ENCODE measurements at regions not wholly inside any gene's neighbourhood (a gene's known extent, or its start where the extent isn't known, plus 50 kb on each side); places are given as distances from the start of the nearest gene placed in this dataset.

DNA sequence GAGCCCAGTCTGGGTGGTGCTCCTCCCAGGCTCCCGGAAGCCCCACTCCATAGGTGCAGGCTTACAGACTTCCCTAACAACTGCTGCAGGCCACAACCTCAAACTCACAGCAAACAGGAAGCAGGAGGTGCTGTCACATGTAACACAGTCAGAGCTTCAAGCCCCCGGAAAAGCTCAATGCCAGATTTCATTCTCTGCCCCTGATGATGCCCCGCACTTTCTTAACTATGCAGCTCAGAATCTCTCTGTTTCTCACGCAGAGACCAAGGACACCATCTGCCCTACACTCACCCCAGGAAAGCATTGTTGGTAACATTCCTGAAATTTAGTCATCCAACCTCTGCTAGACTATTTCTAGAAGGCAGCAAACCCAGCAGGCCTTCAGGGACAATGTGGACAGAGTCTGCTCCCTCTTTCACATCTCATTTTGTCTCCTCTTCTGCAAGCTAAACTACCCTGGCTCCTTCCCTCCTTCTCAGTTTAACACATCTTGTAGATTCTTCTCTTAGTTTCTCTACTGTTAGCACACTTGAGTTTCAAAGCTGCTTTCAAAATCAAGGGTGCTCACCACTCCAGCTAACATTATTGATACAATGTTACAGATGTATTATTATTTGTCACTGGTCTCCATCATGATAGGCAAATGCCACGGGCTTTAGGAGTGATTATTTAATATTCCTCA lies 162.5 kb downstream of the KCTD12 start:
- Histone ChIP-seq H3K4me2 (ENCODE audit: insufficient read depth, low read length) (peak overlapping the region; percentile 15), H4K20me1 (replicated peaks; ENCODE audit: control insufficient read depth, extremely low read depth, insufficient read depth, low read length) (no peaks in the 10 kb centered on the region), H3K9me1 (replicated peaks; ENCODE audit: control insufficient read depth, extremely low read depth, insufficient read depth, low read length) (no peaks in the 10 kb centered on the region), H3K9ac (replicated peaks; ENCODE audit: extremely low read depth, insufficient read depth, low read length) (peak overlapping the region; percentile 49), H3K79me2 (ENCODE audit: control insufficient read depth, insufficient read depth, low read length) (no peaks in the 10 kb centered on the region), H3K36me3 (ENCODE audit: control insufficient read depth in 2 of 2, extremely low read depth in 1 of 2, insufficient read depth in 2 of 2, low read length in 2 of 2) (no peaks in the 10 kb centered on the region), H3K27me3 (ENCODE audit: control insufficient read depth in 2 of 2, insufficient read depth in 2 of 2, low read length in 2 of 2) (no peaks in the 10 kb centered on the region), H3K9me3 (replicated peaks; ENCODE audit: control insufficient read depth, insufficient read depth, low read length) (no peaks in the 10 kb centered on the region), H2AFZ (ENCODE audit: low read depth, low read length) (no peak overlapping the region), H3K4me3 (replicated peaks in 1 of 3; ENCODE audit: insufficient read depth in 1 of 3, low read depth in 1 of 3, low read length in 3 of 3) (no peak overlapping the region), H3K4me1 (ENCODE audit: control insufficient read depth, extremely low read depth, insufficient read depth, low read length) (peaks cover 32% of the 10 kb centered on the region), H3K27ac (ENCODE audit: insufficient read depth, low read depth, low read length) (peak overlapping the region; percentile 81)
- TSS peak; percentile 94 for BruUV-seq (replicated peaks)
- TF ChIP-seq FOS (IDR thresholded peaks at IDR 0.05; ENCODE audit: borderline replicate concordance, insufficient read depth, low read length) = peak; percentile 73
- TF ChIP-seq, protein P1, sequence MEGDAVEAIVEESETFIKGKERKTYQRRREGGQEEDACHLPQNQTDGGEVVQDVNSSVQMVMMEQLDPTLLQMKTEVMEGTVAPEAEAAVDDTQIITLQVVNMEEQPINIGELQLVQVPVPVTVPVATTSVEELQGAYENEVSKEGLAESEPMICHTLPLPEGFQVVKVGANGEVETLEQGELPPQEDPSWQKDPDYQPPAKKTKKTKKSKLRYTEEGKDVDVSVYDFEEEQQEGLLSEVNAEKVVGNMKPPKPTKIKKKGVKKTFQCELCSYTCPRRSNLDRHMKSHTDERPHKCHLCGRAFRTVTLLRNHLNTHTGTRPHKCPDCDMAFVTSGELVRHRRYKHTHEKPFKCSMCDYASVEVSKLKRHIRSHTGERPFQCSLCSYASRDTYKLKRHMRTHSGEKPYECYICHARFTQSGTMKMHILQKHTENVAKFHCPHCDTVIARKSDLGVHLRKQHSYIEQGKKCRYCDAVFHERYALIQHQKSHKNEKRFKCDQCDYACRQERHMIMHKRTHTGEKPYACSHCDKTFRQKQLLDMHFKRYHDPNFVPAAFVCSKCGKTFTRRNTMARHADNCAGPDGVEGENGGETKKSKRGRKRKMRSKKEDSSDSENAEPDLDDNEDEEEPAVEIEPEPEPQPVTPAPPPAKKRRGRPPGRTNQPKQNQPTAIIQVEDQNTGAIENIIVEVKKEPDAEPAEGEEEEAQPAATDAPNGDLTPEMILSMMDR (IDR thresholded peaks at IDR 0.05; ENCODE audit: extremely low read depth in 1 of 2, insufficient read depth in 1 of 2, low read depth in 1 of 2, low read length in 2 of 2) = no peak
- peak; percentile 71 for TF ChIP-seq JUN (IDR thresholded peaks at IDR 0.05; ENCODE audit: borderline replicate concordance, insufficient read depth, insufficient read length, low read depth)
- no peak for TF ChIP-seq EZH2 (IDR thresholded peaks at IDR 0.05; ENCODE audit: borderline replicate concordance, low read depth, low read length, severe bottlenecking)
- TF ChIP-seq GATA2 (IDR thresholded peaks at IDR 0.05; ENCODE audit: insufficient read depth, insufficient read length, low read depth, low read length) = no peak
- peak; percentile 15 for TF ChIP-seq POLR2A (IDR thresholded peaks at IDR 0.05; ENCODE audit: low read depth, low read length)
- TF ChIP-seq, protein P2, sequence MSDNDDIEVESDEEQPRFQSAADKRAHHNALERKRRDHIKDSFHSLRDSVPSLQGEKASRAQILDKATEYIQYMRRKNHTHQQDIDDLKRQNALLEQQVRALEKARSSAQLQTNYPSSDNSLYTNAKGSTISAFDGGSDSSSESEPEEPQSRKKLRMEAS (IDR thresholded peaks at IDR 0.05; ENCODE audit: insufficient read depth, insufficient read length) = no peak
- TF ChIP-seq MYC (IDR thresholded peaks at IDR 0.05; ENCODE audit: low read depth, low read length) = no peak
- peak; percentile 65 for TF ChIP-seq POLR2AphosphoS5 (IDR thresholded peaks at IDR 0.05; ENCODE audit: insufficient read depth, low read depth, low read length)
- dilution Hi-C loops (cut with MboI; ENCODE audit: extremely low pct_ligation_motif_present, low sequenced_read_pairs) (no loop called here), intact Hi-C loops (cut with micrococcal nuclease) (loop anchor here (1.0 to 10.0 kb wide), 7 partner anchors 31 to 211 kb away; no protein-coding TSS in a partner anchor)
- CTCF ChIA-PET = interaction anchor here (0.6 to 3.9 kb wide), 11 partner anchors 12 to 162 kb away, joined by 3 to 29 read pairs (median 3); partner anchors contain the start of gene KCTD12
- FAIRE-seq (peak; percentile 89), DNase-seq (ENCODE audit: low read depth, low spot score) (peak; percentile 95)
- POLR2A ChIA-PET = interaction anchor here (1.3 to 1.4 kb wide), 3 partner anchors 156 to 162 kb away, joined by 4 to 13 read pairs (median 5); no protein-coding TSS in a partner anchor

All from endothelial cell of umbilical vein (primary cell).